ENCODE measurements at regions not wholly inside any gene's neighbourhood (a gene's known extent, or its start where the extent isn't known, plus 50 kb on each side); places are given as distances from the start of the nearest gene placed in this dataset.
A peak's percentile ranks its signal among the peaks of the same experiment; 100 is the strongest.

- H3K14ac ChIP-seq (ENCODE audit: low read length in 2 of 2) = no peak overlapping the region
- H2AK5ac ChIP-seq (ENCODE audit: low read length, severe bottlenecking) = no peak overlapping the region
- no peak overlapping the region for H2BK15ac ChIP-seq (ENCODE audit: low read depth, poor library complexity, severe bottlenecking)
- H3K4me2 ChIP-seq (ENCODE audit: low read length, poor library complexity, severe bottlenecking) = no peak overlapping the region
- H3K4me3 ChIP-seq (ENCODE audit: insufficient read depth in 1 of 2, low read depth in 1 of 2, low read length in 2 of 2) = no peak overlapping the region
- no peaks in the 10 kb centered on the region for H3K4me1 ChIP-seq (ENCODE audit: control insufficient read depth, insufficient read depth, low read depth, low read length)
- H4K8ac ChIP-seq (ENCODE audit: low read length) = no peak overlapping the region
- no peak overlapping the region for H2AFZ ChIP-seq (ENCODE audit: low read depth, low read length)
- no peaks in the 10 kb centered on the region for H3K9me3 ChIP-seq (ENCODE audit: control insufficient read depth, low read length)
- H3K4ac ChIP-seq (ENCODE audit: low read depth in 1 of 2, low read length in 2 of 2) = no peak overlapping the region
- no peak overlapping the region for H3K27ac ChIP-seq (ENCODE audit: low read length, poor library complexity, severe bottlenecking)
- DNase-seq = no peak
- peak overlapping the region; percentile 7 for H4K91ac ChIP-seq (ENCODE audit: low read length)
- H2BK120ac ChIP-seq (ENCODE audit: low read depth, low read length) = no peak overlapping the region
- no peaks in the 10 kb centered on the region for H3K79me1 ChIP-seq (replicated peaks; ENCODE audit: low read length, poor library complexity, severe bottlenecking)
- no peak overlapping the region for H2BK12ac ChIP-seq (ENCODE audit: low read length in 2 of 2)
- H2BK5ac ChIP-seq (ENCODE audit: low read depth, low read length, poor library complexity, severe bottlenecking) = no peak overlapping the region
- H3K27me3 ChIP-seq (ENCODE audit: control insufficient read depth in 1 of 2, insufficient read depth in 1 of 2, low read length in 2 of 2) = peaks cover 6 to 50% of the 10 kb centered on the region in 2 experiments
- no peak overlapping the region for H3K18ac ChIP-seq (ENCODE audit: low read depth in 1 of 2, low read length in 2 of 2)
- no peak overlapping the region for H3K23ac ChIP-seq (ENCODE audit: low read length in 2 of 2)
- no peaks in the 10 kb centered on the region for H3K36me3 ChIP-seq (ENCODE audit: control insufficient read depth in 1 of 2, insufficient read depth in 2 of 2, low read depth in 1 of 2, low read length in 2 of 2)
- no peak overlapping the region for H3K9ac ChIP-seq (ENCODE audit: low read length)
- WGBS = 60% methylated on average over 2 of the region's 2 CpGs
These were observed 277.4 kb downstream of the BRINP2 start for GRCh38 chr1:177448036-177448615.

- H2BK12ac ChIP-seq (ENCODE audit: low read length in 2 of 2) = no peak overlapping the region
- no peaks in the 10 kb centered on the region for H3K9me3 ChIP-seq (ENCODE audit: control insufficient read depth, low read length)
- no peak overlapping the region for H4K91ac ChIP-seq (ENCODE audit: low read length)
- H3K4me1 ChIP-seq (ENCODE audit: control insufficient read depth, insufficient read depth, low read depth, low read length) = no peaks in the 10 kb centered on the region
- no peak overlapping the region for H3K18ac ChIP-seq (ENCODE audit: low read depth in 1 of 2, low read length in 2 of 2)
- H2AK5ac ChIP-seq (ENCODE audit: low read length, severe bottlenecking) = no peak overlapping the region
- H2BK15ac ChIP-seq (ENCODE audit: low read depth, poor library complexity, severe bottlenecking) = no peak overlapping the region
- peaks cover 6 to 71% of the 10 kb centered on the region in 2 experiments for H3K27me3 ChIP-seq (ENCODE audit: control insufficient read depth in 1 of 2, insufficient read depth in 1 of 2, low read length in 2 of 2)
- no peak overlapping the region for H3K4me3 ChIP-seq (ENCODE audit: insufficient read depth in 1 of 2, low read depth in 1 of 2, low read length in 2 of 2)
- H3K23ac ChIP-seq (ENCODE audit: low read length in 2 of 2) = no peak overlapping the region
- H3K79me1 ChIP-seq (replicated peaks; ENCODE audit: low read length, poor library complexity, severe bottlenecking) = no peaks in the 10 kb centered on the region
- H2AFZ ChIP-seq (ENCODE audit: low read depth, low read length) = no peak overlapping the region
- H3K27ac ChIP-seq (ENCODE audit: low read length, poor library complexity, severe bottlenecking) = no peak overlapping the region
- H3K36me3 ChIP-seq (ENCODE audit: control insufficient read depth in 1 of 2, insufficient read depth in 2 of 2, low read depth in 1 of 2, low read length in 2 of 2) = no peaks in the 10 kb centered on the region
- no peak overlapping the region for H3K9ac ChIP-seq (ENCODE audit: low read length)
- H4K8ac ChIP-seq (ENCODE audit: low read length) = no peak overlapping the region
- DNase-seq = no peak
- H2BK5ac ChIP-seq (ENCODE audit: low read depth, low read length, poor library complexity, severe bottlenecking) = no peak overlapping the region
- 87% methylated on average over 2 of the region's 3 CpGs for WGBS
- no peak overlapping the region for H2BK120ac ChIP-seq (ENCODE audit: low read depth, low read length)
- no peak overlapping the region for H3K4ac ChIP-seq (ENCODE audit: low read depth in 1 of 2, low read length in 2 of 2)
- H3K14ac ChIP-seq (ENCODE audit: low read length in 2 of 2) = no peak overlapping the region
- no peak overlapping the region for H3K4me2 ChIP-seq (ENCODE audit: low read length, poor library complexity, severe bottlenecking)
These were observed 274.4 kb downstream of the BRINP2 start for GRCh38 chr1:177444997-177445746.

GRCh38 chr1:177443003-177443402, 272.2 kb downstream of the BRINP2 start:
- 85% methylated on average over 2 of the region's 3 CpGs for whole genome bisulfite sequencing
- Histone ChIP-seq H2BK15ac (ENCODE audit: low read depth, poor library complexity, severe bottlenecking) (no peak overlapping the region), H4K8ac (ENCODE audit: low read length) (no peak overlapping the region), H3K9ac (ENCODE audit: low read length) (no peak overlapping the region), H2BK5ac (ENCODE audit: low read depth, low read length, poor library complexity, severe bottlenecking) (no peak overlapping the region), H3K4me1 (ENCODE audit: control insufficient read depth, insufficient read depth, low read depth, low read length) (no peaks in the 10 kb centered on the region), H3K9me3 (ENCODE audit: control insufficient read depth, low read length) (no peaks in the 10 kb centered on the region), H2BK12ac (ENCODE audit: low read length in 2 of 2) (no peak overlapping the region), H2AFZ (ENCODE audit: low read depth, low read length) (no peak overlapping the region), H3K36me3 (ENCODE audit: control insufficient read depth in 1 of 2, insufficient read depth in 2 of 2, low read depth in 1 of 2, low read length in 2 of 2) (no peaks in the 10 kb centered on the region), H2AK5ac (ENCODE audit: low read length, severe bottlenecking) (no peak overlapping the region), H3K18ac (ENCODE audit: low read depth in 1 of 2, low read length in 2 of 2) (no peak overlapping the region), H3K27ac (ENCODE audit: low read length, poor library complexity, severe bottlenecking) (no peak overlapping the region), H3K79me1 (replicated peaks; ENCODE audit: low read length, poor library complexity, severe bottlenecking) (no peaks in the 10 kb centered on the region), H4K91ac (ENCODE audit: low read length) (no peak overlapping the region), H3K4ac (ENCODE audit: low read depth in 1 of 2, low read length in 2 of 2) (no peak overlapping the region), H3K23ac (ENCODE audit: low read length in 2 of 2) (no peak overlapping the region), H3K14ac (ENCODE audit: low read length in 2 of 2) (no peak overlapping the region), H2BK120ac (ENCODE audit: low read depth, low read length) (no peak overlapping the region), H3K4me3 (ENCODE audit: insufficient read depth in 1 of 2, low read depth in 1 of 2, low read length in 2 of 2) (no peak overlapping the region), H3K27me3 (ENCODE audit: control insufficient read depth in 1 of 2, insufficient read depth in 1 of 2, low read length in 2 of 2) (peaks cover 0 to 85% of the 10 kb centered on the region in 2 experiments), H3K4me2 (ENCODE audit: low read length, poor library complexity, severe bottlenecking) (no peak overlapping the region)
- no peak for DNase-seq

DNA sequence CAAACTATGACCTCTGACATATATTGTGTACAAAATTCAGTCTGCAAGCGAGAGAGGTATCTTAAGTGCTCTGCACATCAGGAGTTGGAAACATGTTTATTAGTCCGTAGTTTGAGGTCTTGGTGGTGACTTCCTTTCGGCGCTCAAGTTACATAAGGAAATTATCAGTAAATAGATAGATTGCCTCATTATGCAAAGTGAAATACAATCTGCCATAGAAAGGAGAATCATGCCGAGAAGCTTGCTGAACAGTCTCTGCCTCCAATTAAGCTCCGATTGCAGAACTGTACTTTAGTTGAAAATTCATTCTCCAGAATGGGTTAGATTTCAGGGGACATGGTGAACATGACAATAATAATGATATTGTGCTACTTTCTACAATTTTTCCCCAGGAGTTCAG, 271.8 kb downstream of the BRINP2 start:
- Histone ChIP-seq H3K4me1 (ENCODE audit: control insufficient read depth, insufficient read depth, low read depth, low read length) (no peaks in the 10 kb centered on the region), H3K9ac (ENCODE audit: low read length) (no peak overlapping the region), H3K4me2 (ENCODE audit: low read length, poor library complexity, severe bottlenecking) (no peak overlapping the region), H3K23ac (ENCODE audit: low read length in 2 of 2) (no peak overlapping the region), H4K8ac (ENCODE audit: low read length) (no peak overlapping the region), H2BK5ac (ENCODE audit: low read depth, low read length, poor library complexity, severe bottlenecking) (no peak overlapping the region), H3K4me3 (ENCODE audit: insufficient read depth in 1 of 2, low read depth in 1 of 2, low read length in 2 of 2) (no peak overlapping the region), H2BK15ac (ENCODE audit: low read depth, poor library complexity, severe bottlenecking) (no peak overlapping the region), H3K36me3 (ENCODE audit: control insufficient read depth in 1 of 2, insufficient read depth in 2 of 2, low read depth in 1 of 2, low read length in 2 of 2) (no peaks in the 10 kb centered on the region), H3K9me3 (ENCODE audit: control insufficient read depth, low read length) (no peaks in the 10 kb centered on the region), H2BK120ac (ENCODE audit: low read depth, low read length) (no peak overlapping the region), H3K4ac (ENCODE audit: low read depth in 1 of 2, low read length in 2 of 2) (no peak overlapping the region), H2BK12ac (ENCODE audit: low read length in 2 of 2) (no peak overlapping the region), H3K27ac (ENCODE audit: low read length, poor library complexity, severe bottlenecking) (no peak overlapping the region), H2AK5ac (ENCODE audit: low read length, severe bottlenecking) (no peak overlapping the region), H3K27me3 (ENCODE audit: control insufficient read depth in 1 of 2, insufficient read depth in 1 of 2, low read length in 2 of 2) (peaks cover 0 to 85% of the 10 kb centered on the region in 2 experiments), H2AFZ (ENCODE audit: low read depth, low read length) (no peak overlapping the region), H4K91ac (ENCODE audit: low read length) (no peak overlapping the region), H3K79me1 (replicated peaks; ENCODE audit: low read length, poor library complexity, severe bottlenecking) (no peaks in the 10 kb centered on the region), H3K18ac (ENCODE audit: low read depth in 1 of 2, low read length in 2 of 2) (no peak overlapping the region), H3K14ac (ENCODE audit: low read length in 2 of 2) (no peak overlapping the region)
- no peak for DNase-seq
- 69% methylated on average over 3 of the region's 6 CpGs for WGBS

Data from mesenchymal stem cell (in vitro differentiated cells and primary cell).